ENCODE measurements at regions not wholly inside any gene's neighbourhood (a gene's known extent, or its start where the extent isn't known, plus 50 kb on each side); places are given as distances from the start of the nearest gene placed in this dataset.

- H3K36me3 ChIP-seq: no peaks in the 10 kb centered on the region
- no peaks in the 10 kb centered on the region for H3K27me3 ChIP-seq (ENCODE audit: low read depth)
- TF ChIP-seq CTCF (IDR thresholded peaks at IDR 0.05): no peak
- DNase-seq: no peak
- no peaks in the 10 kb centered on the region for H3K9me3 ChIP-seq
- H3K4me3 ChIP-seq: no peak overlapping the region
- no peak for ATAC-seq
- no peak overlapping the region for H3K27ac ChIP-seq
- intact Hi-C loops (cut with DNase I): no loop called here
- no peaks in the 10 kb centered on the region for H3K4me1 ChIP-seq
These were observed 924.8 kb upstream of the PTPRD start for GRCh38 chr9:11537566-11537965.

GRCh38 chr9:11542781-11543180 lies 930.0 kb upstream of the PTPRD start:
- no peaks in the 10 kb centered on the region for H3K27me3 ChIP-seq (ENCODE audit: low read depth)
- H3K4me1 ChIP-seq: no peaks in the 10 kb centered on the region
- no peak overlapping the region for H3K4me3 ChIP-seq
- no peaks in the 10 kb centered on the region for H3K36me3 ChIP-seq
- H3K27ac ChIP-seq: no peak overlapping the region
- no peak for DNase-seq
- H3K9me3 ChIP-seq: no peaks in the 10 kb centered on the region
- ATAC-seq: no peak
- TF ChIP-seq CTCF (IDR thresholded peaks at IDR 0.05): no peak
- intact Hi-C loops (cut with DNase I): no loop called here

GRCh38 chr9:11546231-11546630 lies 933.4 kb upstream of the PTPRD start:
- intact Hi-C loops (cut with DNase I): no loop called here

GRCh38 chr9:11549311-11549794 lies 936.6 kb upstream of the PTPRD start:
- no peaks in the 10 kb centered on the region for H3K4me1 ChIP-seq
- H3K36me3 ChIP-seq: no peaks in the 10 kb centered on the region
- no peaks in the 10 kb centered on the region for H3K27me3 ChIP-seq (ENCODE audit: low read depth)
- TF ChIP-seq CTCF (IDR thresholded peaks at IDR 0.05): no peak
- H3K4me3 ChIP-seq: no peak overlapping the region
- H3K9me3 ChIP-seq: no peaks in the 10 kb centered on the region
- peak in 1 of 2 donors; percentile 45 for ATAC-seq
- intact Hi-C loops (cut with DNase I): no loop called here
- no peak for DNase-seq
- H3K27ac ChIP-seq: no peak overlapping the region

More at GRCh38 chr9:11546231-11546630, 933.4 kb upstream of the PTPRD start:
- H3K27ac ChIP-seq: no peak overlapping the region
- no peak overlapping the region for H3K4me3 ChIP-seq
- no peaks in the 10 kb centered on the region for H3K27me3 ChIP-seq (ENCODE audit: low read depth)
- no peak for DNase-seq
- TF ChIP-seq CTCF (IDR thresholded peaks at IDR 0.05): no peak
- ATAC-seq: no peak
- H3K36me3 ChIP-seq: no peaks in the 10 kb centered on the region
- no peaks in the 10 kb centered on the region for H3K4me1 ChIP-seq
- no peaks in the 10 kb centered on the region for H3K9me3 ChIP-seq

GRCh38 chr9:11551106-11551505 lies 938.3 kb upstream of the PTPRD start:
- Histone ChIP-seq H3K9me3 (no peaks in the 10 kb centered on the region), H3K27me3 (ENCODE audit: low read depth) (no peaks in the 10 kb centered on the region), H3K4me1 (no peaks in the 10 kb centered on the region), H3K4me3 (no peak overlapping the region), H3K36me3 (no peaks in the 10 kb centered on the region), H3K27ac (no peak overlapping the region)
- TF ChIP-seq CTCF (IDR thresholded peaks at IDR 0.05): no peak
- no peak for DNase-seq
- intact Hi-C loops (cut with DNase I): no loop called here
- no peak for ATAC-seq

- Histone ChIP-seq H3K4me3 (no peak overlapping the region), H3K4me1 (no peaks in the 10 kb centered on the region), H3K9me3 (no peaks in the 10 kb centered on the region), H3K27ac (no peak overlapping the region), H3K27me3 (ENCODE audit: low read depth) (no peaks in the 10 kb centered on the region), H3K36me3 (no peaks in the 10 kb centered on the region)
- no peak for DNase-seq
- TF ChIP-seq CTCF (IDR thresholded peaks at IDR 0.05): no peak
- no peak for ATAC-seq
- intact Hi-C loops (cut with DNase I): no loop called here
These were observed 945.2 kb upstream of the PTPRD start for GRCh38 chr9:11558043-11558442.
